ENCODE measurements at regions not wholly inside any gene's neighbourhood (a gene's known extent, or its start where the extent isn't known, plus 50 kb on each side); places are given as distances from the start of the nearest gene placed in this dataset.

DNA sequence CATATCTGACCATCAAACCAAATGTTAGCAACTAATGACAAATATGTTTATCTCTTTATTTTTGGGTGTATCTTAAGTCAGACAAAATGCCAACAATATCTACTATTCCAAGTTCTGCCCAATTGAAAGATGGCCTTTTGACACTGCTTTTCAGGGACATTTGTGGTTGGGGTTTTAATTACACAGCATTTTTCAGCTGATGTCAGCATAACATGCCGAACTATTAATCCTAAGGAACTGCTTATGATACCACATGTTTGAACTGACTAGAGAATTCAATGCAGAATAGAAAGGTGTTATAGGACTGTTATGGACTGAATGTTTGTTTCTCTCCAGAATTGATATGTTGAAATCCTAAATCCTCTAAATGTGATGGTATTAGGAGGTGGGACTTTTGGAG lies 445.1 kb downstream of the TMA16 start:
- WGBS, 4 donors = 84 to 90% (median 88%) methylated on average over 1 of the region's 1 CpG
- no peaks in the 10 kb centered on the region for H3K36me3 ChIP-seq
- no peak overlapping the region for H3K4me3 ChIP-seq
- no peak for DNase-seq
- ATAC-seq = no peak
- intact Hi-C loops (cut with DNase I) = no loop called here
- peaks cover 0 to 11% (median 0%) of the 10 kb centered on the region in 12 donors for H3K9me3 ChIP-seq
- no peaks in the 10 kb centered on the region for H3K27me3 ChIP-seq
- TF ChIP-seq POLR2A (IDR thresholded peaks at IDR 0.05) = no peak
- TF ChIP-seq, protein P1, sequence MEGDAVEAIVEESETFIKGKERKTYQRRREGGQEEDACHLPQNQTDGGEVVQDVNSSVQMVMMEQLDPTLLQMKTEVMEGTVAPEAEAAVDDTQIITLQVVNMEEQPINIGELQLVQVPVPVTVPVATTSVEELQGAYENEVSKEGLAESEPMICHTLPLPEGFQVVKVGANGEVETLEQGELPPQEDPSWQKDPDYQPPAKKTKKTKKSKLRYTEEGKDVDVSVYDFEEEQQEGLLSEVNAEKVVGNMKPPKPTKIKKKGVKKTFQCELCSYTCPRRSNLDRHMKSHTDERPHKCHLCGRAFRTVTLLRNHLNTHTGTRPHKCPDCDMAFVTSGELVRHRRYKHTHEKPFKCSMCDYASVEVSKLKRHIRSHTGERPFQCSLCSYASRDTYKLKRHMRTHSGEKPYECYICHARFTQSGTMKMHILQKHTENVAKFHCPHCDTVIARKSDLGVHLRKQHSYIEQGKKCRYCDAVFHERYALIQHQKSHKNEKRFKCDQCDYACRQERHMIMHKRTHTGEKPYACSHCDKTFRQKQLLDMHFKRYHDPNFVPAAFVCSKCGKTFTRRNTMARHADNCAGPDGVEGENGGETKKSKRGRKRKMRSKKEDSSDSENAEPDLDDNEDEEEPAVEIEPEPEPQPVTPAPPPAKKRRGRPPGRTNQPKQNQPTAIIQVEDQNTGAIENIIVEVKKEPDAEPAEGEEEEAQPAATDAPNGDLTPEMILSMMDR (IDR thresholded peaks at IDR 0.05) = no peak
- H3K27ac ChIP-seq = no peak overlapping the region
- H3K4me1 ChIP-seq = no peaks in the 10 kb centered on the region

DNA sequence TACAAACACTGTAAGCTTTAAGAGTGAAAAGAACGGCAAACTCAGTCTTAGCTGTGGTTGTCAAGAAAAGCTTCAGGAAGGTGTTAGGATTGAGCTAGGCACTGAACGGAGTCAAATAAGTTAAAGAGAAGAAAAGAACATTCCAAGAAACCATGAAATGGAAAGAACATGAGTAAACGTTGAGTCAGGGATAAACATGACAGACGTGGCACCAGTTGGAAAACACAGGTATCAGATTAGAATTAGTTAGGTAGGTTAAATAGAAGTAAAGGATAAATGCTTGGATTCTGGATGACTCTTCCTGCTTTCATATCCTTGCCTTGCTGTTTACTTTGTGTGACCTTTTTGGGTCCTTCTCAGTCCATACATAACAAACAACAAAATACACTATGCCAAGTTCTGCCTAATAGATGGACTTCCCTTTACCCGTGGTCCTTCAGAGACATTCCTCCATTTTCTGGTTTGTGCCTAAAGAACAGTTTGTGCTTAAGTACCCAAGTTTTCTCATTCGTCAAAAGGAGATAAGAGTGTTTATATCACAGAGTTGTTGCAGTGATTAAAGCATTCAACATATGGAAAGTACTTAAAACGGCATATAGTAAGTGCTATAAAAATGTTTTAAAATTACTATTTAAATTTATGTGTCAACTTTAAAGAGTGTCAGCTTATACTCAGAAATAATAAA lies 446.9 kb downstream of the TMA16 start:
- H3K27me3 ChIP-seq = no peaks in the 10 kb centered on the region
- H3K36me3 ChIP-seq = no peaks in the 10 kb centered on the region
- 58 to 72% (median 68%) methylated on average over 7 of the region's 7 CpGs for WGBS, 4 donors
- H3K4me1 ChIP-seq = no peaks in the 10 kb centered on the region
- peaks cover 0 to 11% (median 0%) of the 10 kb centered on the region in 12 donors for H3K9me3 ChIP-seq
- no peak for ATAC-seq
- intact Hi-C loops (cut with DNase I) = no loop called here
- no peak overlapping the region for H3K27ac ChIP-seq
- H3K4me3 ChIP-seq = no peak overlapping the region
- no peak for DNase-seq
- TF ChIP-seq, protein P1 (IDR thresholded peaks at IDR 0.05) = no peak
- TF ChIP-seq POLR2A (IDR thresholded peaks at IDR 0.05) = no peak

DNA sequence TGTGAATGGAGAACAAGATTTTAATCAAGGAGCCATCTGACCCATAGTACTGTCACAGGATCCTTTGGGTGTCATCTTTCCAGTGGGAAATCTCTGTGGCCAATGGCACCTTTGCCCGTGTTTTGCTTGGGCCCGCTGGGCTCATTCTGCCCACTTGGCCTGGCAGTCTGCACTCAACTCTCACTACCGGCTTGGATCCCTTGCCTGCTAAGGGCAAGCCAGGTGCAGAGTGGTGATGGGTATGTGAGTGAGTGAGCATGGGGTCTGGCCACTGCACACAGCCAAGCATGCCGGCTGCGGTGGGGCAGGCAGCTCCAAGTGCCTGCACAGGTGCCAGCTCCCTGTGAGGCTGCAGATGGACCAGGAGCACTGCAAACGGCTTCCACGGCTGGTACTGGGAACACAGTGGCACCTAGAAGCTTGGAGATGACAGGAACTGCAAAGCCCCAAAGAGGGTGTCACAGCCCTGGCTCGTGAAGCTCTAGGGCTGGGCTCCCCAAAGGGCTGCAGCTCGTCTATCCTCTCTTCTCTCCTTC lies 454.5 kb downstream of the TMA16 start:
- 83 to 88% (median 84%) methylated on average over 8 to 9 of the region's 9 CpGs for WGBS, 4 donors
- Histone ChIP-seq H3K4me1 (no peaks in the 10 kb centered on the region), H3K27ac (no peak overlapping the region), H3K27me3 (no peaks in the 10 kb centered on the region), H3K4me3 (no peak overlapping the region), H3K36me3 (no peaks in the 10 kb centered on the region), H3K9me3 (no peaks in the 10 kb centered on the region)
- intact Hi-C loops (cut with DNase I) = no loop called here
- TF ChIP-seq, protein P1 (IDR thresholded peaks at IDR 0.05) = no peak
- TF ChIP-seq POLR2A (IDR thresholded peaks at IDR 0.05) = no peak
- no peak for ATAC-seq
- DNase-seq = no peak

DNA sequence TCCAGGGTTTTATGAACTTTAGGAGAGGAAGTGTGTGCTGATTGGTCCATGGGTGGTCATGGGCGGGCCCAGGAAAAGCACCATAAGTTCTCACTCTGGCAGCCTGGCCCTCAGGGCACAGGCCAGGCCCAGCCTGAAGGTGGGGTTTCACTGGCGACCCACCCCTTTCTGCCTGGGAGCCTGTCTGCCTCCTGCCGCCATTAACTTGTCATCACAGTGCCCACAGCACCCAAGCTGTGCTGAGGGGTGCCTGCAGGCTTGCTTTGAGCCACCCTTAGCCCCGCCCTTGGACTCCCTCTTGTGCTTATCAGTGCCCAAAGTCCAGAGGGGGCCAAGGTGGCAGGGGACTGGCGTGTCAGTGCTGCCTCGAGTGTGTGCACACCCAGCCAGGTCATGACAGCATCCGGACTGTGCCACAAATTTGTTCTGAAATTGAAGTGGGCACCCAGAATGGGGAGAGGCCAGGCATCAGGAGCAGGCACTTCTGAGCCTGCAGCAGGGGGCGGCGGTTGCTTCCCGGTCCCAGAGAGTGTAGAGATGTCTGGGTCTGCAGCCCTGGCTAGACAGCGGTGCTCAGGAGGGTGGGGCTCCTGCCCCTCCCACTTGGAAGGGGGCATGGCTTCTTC lies 455.6 kb downstream of the TMA16 start:
- DNase-seq (peak in 1 of 5 donors; percentile 53), ATAC-seq (no peak)
- H3K4me1 ChIP-seq = no peaks in the 10 kb centered on the region
- WGBS, 4 donors = 85 to 89% (median 86%) methylated on average over 8 to 11 of the region's 11 CpGs
- TF ChIP-seq, protein P1 (IDR thresholded peaks at IDR 0.05) = no peak
- TF ChIP-seq POLR2A (IDR thresholded peaks at IDR 0.05) = no peak
- H3K9me3 ChIP-seq = no peaks in the 10 kb centered on the region
- intact Hi-C loops (cut with DNase I) = no loop called here
- no peaks in the 10 kb centered on the region for H3K36me3 ChIP-seq
- no peak overlapping the region for H3K27ac ChIP-seq
- no peaks in the 10 kb centered on the region for H3K27me3 ChIP-seq
- H3K4me3 ChIP-seq = no peak overlapping the region

All from heart left ventricle (tissue), 16 donors.